ENCODE measurements at regions not wholly inside any gene's neighbourhood (a gene's known extent, or its start where the extent isn't known, plus 50 kb on each side); places are given as distances from the start of the nearest gene placed in this dataset.

GRCh38 chr6:45815466-45816125, 200.1 kb downstream of the CLIC5 start:
- TF ChIP-seq POLR2A (IDR thresholded peaks at IDR 0.05) (no peak), CTCF (IDR thresholded peaks at IDR 0.05) (no peak), POLR2AphosphoS5 (IDR thresholded peaks at IDR 0.05) (no peak)

Data from sigmoid colon (tissue), 4 donors.